ENCODE measurements at regions not wholly inside any gene's neighbourhood (a gene's known extent, or its start where the extent isn't known, plus 50 kb on each side); places are given as distances from the start of the nearest gene placed in this dataset.

- DNase-seq, result no peak
Observed at GRCh38 chr11:134792044-134792443, 380.0 kb upstream of the B3GAT1 start.

- no peak for DNase-seq
Observed at GRCh38 chr11:134791102-134791501, 379.1 kb upstream of the B3GAT1 start.

GRCh38 chr11:134789104-134789503 lies 377.1 kb upstream of the B3GAT1 start:
- DNase-seq, result no peak

GRCh38 chr11:134786636-134787035 lies 374.6 kb upstream of the B3GAT1 start:
- DNase-seq, result no peak

DNA sequence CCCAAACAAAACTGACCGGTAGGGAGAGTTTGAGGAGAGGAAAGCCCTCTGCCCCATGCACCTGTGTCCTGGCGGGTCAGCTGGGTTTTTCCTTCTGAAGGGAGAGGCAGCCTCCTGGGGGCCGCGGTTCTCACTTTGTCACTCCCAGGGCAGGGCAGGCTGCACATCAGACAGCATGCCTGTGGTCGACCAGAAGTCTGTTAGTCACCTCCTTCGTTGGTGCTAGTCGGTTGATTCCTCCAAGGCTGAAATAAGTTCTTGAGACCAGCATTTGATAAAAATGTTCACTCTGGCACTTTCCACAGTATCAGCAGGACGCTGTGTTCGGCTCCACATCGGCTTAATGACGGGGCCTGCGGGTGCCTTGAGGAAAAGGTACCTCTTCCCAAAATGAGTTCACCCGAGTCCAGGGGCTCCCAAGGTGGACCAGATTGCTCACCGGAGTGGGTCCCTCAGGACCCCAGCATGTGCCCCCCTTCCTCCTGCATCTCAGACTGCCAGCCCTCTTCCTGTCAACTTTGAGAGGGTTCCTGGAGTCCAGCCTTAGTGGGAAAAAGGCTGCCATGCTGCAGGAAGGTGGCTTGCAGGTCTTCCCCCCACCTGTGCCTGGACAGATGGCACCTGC lies 373.7 kb upstream of the B3GAT1 start:
- DNase-seq, result no peak

- DNase-seq, result no peak
Observed at GRCh38 chr11:134785059-134785458, 373.0 kb upstream of the B3GAT1 start.

DNA sequence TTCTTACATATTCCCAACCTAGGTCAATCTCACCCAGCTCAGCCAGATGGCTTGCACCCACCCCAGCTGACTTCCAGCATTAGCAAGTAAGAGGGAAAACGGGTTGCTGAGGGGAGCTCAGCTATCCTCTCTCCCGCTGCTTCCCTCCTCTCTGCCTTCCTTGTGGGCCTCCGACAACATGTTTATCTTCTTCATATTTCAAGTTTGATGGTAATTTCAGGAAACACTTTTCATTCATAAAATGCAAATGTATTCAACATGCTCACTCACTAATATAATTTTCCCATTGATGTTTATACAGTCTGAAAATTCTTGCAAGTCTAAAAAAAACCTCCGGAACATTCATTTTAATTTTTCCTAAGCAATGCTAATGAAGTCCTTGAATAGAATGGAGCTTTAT lies 372.5 kb upstream of the B3GAT1 start:
- DNase-seq, result no peak

- no peak for DNase-seq
Observed at GRCh38 chr11:134784046-134784445, 372.0 kb upstream of the B3GAT1 start.

DNA sequence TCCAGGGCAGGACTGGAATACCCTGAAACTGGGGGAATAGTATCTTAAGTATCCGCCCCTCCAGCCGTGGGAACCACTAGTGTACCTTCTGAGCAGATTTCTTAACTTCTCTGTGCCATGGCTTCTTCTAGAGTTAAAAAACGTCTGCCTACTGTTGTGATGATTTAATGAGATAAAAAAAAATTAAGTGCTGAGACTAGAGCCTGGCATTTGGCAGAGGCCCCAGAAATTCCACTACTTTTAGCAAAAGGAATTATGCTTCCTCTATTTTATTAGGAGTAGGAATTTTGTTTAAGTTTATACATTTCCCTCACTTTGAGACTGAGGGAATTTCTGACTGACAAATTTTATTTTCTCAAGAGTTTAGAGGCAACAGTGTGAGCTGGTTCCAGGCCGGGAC lies 371.2 kb upstream of the B3GAT1 start:
- no peak for DNase-seq

DNA sequence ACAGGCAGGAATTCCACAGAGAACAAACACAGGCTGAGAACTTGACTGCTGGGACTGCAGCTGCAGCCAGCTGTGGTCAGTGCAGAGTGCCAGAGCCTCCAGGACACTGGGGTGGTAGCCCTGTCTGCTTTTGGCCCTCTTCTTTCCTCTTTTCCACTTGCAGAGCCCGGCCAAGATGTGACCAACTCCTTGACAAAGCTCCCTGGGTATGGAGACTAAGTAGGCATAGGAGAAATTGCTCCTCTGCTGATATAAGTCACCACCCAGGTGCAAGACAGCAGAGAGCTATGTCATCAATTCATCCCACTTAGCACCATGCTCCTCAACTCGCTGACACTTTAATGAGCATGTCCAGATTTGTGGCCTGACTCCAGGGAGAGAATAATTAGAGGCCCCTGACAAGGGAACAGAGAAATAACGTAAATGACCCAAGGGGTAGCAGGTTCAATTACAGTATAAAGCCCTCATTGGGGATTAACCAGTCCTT lies 369.4 kb upstream of the B3GAT1 start:
- no peak for DNase-seq

DNA sequence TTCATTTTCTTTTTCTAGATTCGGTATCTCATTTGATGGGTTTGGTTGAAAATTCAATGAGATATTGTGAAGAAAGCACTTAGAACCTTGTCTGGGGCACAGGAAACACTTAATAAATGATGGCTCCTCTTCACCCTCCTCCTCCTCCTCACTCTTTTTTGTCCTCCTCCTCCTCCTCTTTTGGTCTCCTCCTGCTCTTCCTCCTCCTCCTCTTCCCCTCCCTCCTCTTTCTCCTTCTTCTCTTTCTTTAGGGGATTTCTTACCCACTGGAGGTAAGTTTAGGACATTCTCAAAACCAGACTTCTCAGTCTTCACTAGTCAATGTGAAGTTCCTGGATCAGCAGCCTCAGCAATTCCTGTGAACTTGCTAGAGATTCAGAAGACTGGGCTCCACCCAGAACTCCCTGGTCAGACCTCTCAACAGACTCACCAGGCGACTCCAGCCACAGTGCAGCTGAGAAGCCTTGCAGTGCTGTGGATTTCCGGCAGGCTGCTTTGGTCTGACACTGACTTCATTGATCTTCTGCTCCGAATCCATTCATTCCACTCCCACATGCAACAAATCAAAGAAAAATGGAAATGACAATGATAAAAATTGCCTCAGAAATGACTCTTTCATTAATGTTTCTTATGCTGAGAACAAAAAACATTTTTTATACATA lies 368.6 kb upstream of the B3GAT1 start:
- DNase-seq, result no peak

GRCh38 chr11:134779179-134779578 lies 367.1 kb upstream of the B3GAT1 start:
- DNase-seq, result no peak

- DNase-seq, result no peak
Observed at GRCh38 chr11:134768463-134768862, 356.4 kb upstream of the B3GAT1 start.

- no peak for DNase-seq
Observed at GRCh38 chr11:134765565-134765964, 353.5 kb upstream of the B3GAT1 start.

DNA sequence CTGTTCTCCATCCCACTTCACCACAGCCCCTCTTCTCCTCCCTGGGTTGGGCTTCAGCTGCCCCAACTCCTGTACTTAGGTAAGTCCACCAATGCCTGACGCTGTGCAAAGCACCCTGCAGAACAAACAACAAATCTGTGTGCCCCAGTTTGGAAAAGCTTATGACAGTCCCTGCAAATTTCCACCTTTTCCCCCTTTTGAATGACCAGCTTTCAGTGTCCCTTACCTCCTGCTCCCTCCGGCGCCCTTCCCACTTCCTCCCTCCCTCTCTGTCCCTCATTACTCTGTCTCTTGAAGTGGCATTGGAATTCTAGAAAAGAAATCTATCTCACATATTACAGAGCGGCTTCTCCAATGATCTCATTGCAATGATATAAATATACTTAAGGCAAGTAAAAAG lies 352.9 kb upstream of the B3GAT1 start:
- no peak for DNase-seq

- DNase-seq, result no peak
Observed at GRCh38 chr11:134764367-134764766, 352.3 kb upstream of the B3GAT1 start.

DNA sequence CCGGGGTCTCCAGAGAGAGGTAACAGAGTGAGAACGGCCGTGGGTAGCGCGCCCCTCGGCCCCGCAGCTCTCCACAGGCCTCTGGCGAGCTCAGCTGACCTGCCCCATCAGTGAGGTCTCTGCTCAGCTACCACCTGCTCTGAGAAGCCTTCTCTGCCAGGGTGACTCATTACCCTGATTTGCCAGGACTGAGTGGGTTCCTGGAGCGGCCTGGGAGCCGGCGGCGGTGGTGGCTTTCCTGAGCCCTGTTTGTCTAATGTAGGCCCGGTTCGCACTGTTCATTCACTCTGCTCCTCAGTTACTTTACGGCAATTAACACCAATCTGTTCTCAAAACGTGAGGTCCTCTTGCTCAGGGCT lies 351.0 kb upstream of the B3GAT1 start:
- no peak for DNase-seq

DNA sequence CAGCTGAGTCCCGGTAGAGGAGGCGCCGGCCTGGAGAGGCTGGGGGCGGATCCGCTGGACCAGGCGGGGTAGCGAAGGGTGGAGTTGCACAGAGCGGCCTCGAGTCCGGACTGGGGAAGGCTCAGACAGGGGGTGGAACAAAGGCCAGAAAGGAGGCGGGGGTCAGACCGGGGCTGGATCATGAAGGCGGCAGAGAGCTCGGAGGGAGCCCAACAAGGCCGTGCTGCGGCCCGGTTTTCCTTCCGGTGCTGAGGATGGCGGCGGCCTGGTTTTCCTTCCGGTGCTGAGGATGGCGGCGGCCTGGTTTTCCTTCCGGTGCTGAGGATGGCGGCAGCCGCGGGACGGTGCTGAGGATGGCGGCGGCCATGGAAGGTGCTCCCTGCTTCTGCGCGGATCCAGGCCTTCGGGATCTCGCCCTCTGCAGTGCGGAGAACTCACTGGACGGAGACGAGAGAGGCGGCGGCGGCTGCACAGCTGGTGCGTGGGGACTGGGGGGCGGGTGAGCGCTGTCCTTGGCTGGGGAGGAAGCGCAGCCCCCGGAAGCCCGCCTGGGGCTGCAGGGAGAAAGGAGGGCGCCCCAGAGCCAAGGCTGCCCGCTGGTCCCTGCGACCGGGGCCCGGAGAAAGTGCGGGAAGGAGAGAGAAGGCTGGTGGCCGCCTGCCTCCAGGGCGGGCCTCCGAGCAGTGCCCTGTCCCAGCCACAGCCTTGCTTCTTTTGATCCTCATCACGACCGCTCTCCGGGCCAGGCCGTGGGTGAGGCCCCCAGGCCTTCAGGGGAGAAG lies 350.4 kb upstream of the B3GAT1 start:
- DNase-seq, result no peak

- DNase-seq, result no peak
Observed at GRCh38 chr11:134761926-134762247, 349.8 kb upstream of the B3GAT1 start.

DNA sequence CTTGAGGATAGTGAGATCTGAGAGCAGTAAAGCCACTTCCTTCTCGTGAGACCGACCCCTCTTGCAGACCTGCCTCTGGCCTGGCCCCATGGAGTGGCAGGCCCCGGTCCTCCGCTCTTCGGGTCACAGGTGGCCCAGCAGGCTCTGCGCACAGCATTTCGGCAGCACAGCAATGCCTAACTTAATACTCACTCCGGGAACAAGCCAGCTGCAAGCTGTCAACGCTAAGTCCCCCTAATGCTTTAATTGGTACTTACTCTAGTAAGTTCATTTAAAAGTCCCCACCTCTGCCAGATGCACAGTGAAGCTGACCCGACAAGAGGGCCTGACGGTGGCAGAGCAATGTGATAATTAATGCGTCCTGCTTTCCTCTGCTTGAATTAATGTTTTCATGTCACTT lies 349.3 kb upstream of the B3GAT1 start:
- DNase-seq, result no peak

DNA sequence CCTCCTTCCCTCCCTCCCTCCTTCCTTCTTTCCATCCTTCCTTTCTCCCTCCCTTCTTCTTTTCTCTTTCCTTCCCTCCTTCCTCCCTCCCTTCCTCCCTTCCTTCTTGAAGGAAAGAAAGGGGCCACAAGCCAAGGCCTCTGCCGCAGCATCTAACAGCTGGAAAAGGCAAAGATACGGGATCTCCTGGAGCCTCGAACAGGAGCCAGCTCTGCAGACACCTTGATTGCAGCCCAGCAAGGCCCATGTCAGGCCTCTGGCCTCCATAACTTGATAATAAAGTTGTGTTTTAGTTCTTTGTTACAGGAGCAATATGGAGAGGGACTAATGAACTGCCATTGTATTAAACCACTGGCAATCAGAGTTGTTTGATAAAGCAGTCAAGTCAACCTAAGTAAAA lies 348.9 kb upstream of the B3GAT1 start:
- DNase-seq, result no peak

DNA sequence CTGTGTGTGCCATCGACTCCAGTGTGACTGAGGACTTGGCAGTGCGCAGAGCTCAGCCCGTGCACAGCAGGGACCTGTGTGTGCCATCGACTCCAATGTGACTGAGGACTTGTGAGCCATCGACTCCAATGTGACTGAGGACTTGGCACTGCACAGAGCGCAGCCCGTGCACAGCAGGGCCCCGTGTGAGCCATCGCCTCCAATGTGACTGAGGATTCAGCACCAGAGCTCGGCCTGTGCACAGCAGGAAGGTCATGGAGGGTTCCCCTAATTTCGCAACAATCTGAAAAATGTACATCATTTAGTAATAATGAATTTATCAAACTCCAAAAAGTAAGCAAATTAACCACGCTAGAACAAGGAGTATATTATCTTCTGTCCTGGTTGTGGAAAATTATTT lies 348.3 kb upstream of the B3GAT1 start:
- DNase-seq, result no peak

DNA sequence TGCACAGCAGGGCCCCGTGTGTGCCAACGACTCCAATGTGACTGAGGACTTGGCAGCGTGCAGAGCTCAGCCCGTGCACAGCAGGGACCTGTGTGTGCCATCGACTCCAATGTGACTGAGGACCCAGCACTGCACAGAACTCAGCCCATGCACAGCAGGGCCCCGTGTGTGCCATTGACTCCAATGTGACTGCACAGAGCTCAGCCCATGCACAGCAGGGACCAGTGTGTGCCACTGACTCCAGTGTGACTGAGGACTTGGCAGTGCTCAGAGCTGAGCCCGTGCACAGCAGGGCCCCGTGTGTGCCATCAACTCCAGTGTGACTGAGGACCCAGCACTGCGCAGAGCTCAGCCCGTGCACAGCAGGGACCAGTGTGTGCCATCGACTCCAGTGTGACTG lies 347.8 kb upstream of the B3GAT1 start:
- DNase-seq, result no peak

- DNase-seq, result no peak
Observed at GRCh38 chr11:134759274-134759673, 347.2 kb upstream of the B3GAT1 start.

Data from stimulated activated naive CD4-positive, alpha-beta T cell (primary cell).